K562 (cell line): ENCODE measurements at regions not wholly inside any gene's neighbourhood (a gene's known extent, or its start where the extent isn't known, plus 50 kb on each side); places are given as distances from the start of the nearest gene placed in this dataset.

Experiments
- ATAC-seq: fragments of 200-7000 bp; cut with Tn5 transposase; 3 replicates; pipeline ENCODE4 v1.9.1; 2020; ENCODE audit warnings: moderate library complexity
- BruUV-seq: library from RNA; stranded (reverse); fragments of 400-500 nt; replicated peaks from 2 replicates; lab custom pipeline; 2021; lab: Mats Ljungman, UMichigan
- CTCF ChIA-PET: fragments of 300-600 bp; formaldehyde crosslinking; extraction: SDS; loops from one replicate; lab custom pipeline; 2021; ENCODE audit warnings: low intra/inter-chr PET ratio; lab: Yijun Ruan, JAX
- POLR2A ChIA-PET: fragments of 300-600, 350-650 bp; sonication (Branson Sonifier 250); formaldehyde crosslinking; extraction: SDS; loops from one replicate; lab custom pipeline; 2021; ENCODE audit warnings: antibody characterized with exemption, inconsistent platforms; lab: Yijun Ruan, JAX
- DNase-seq, 4 experiments: peaks; one replicate each; pipeline versions ENCODE4 v3.0.0 to v3.0.0-alpha.2; 2011 to 2018; ENCODE audit warnings: low spot score in 3 of 4, mixed read lengths in 3 of 4; ENCODE audit errors: extremely low read depth in 1 of 4
- FAIRE-seq: peaks from 2 replicates; lab custom pipeline; 2011; peaks lifted over from hg19 to GRCh38; lab: Jason Lieb, UNC
- H2AFZ ChIP-seq: 2 replicates; pipeline ENCODE4 v1.6.0; 2011; ENCODE audit warnings: low read depth, low read length, control low read depth, inconsistent platforms
- H3K27ac ChIP-seq: fragments of 200-600 bp; 3 replicates; pipeline ENCODE4 v1.8.0; 2011; ENCODE audit warnings: low read depth, mild to moderate bottlenecking, control low read depth, inconsistent platforms, low read length, moderate library complexity, mixed read lengths; ENCODE audit errors: extremely low read depth
- H3K27me3 ChIP-seq, 2 experiments: fragments of 300-600 bp in 1 of 2; 2 replicates in 1 of 2; 3 replicates in 1 of 2; pipeline versions ENCODE4 v1.6.0 to v1.8.0; 2011; ENCODE audit warnings: inconsistent platforms in 2 of 2, low read length in 2 of 2, mild to moderate bottlenecking in 1 of 2, mixed read lengths in 1 of 2, moderate library complexity in 1 of 2; ENCODE audit not compliant: control insufficient read depth in 2 of 2, insufficient read depth in 2 of 2
- H3K36me3 ChIP-seq: fragments of 300-600 bp; 3 replicates; pipeline ENCODE4 v1.8.0; 2011; ENCODE audit warnings: mild to moderate bottlenecking, low read length, inconsistent platforms; ENCODE audit not compliant: control insufficient read depth, insufficient read depth
- H3K4me1 ChIP-seq, 2 experiments: fragments of 200-600 bp in 1 of 2; replicated peaks in 1 of 2; 2 replicates in 1 of 2; 3 replicates in 1 of 2; pipeline versions ENCODE4 v1.5.1 to v1.8.0; 2011; ENCODE audit warnings: inconsistent platforms in 2 of 2, low read length in 2 of 2, mild to moderate bottlenecking in 1 of 2, mixed read lengths in 1 of 2, moderate library complexity in 1 of 2; ENCODE audit not compliant: control insufficient read depth in 2 of 2, insufficient read depth in 2 of 2
- H3K4me2 ChIP-seq: 2 replicates; pipeline ENCODE4 v1.6.1; 2011; ENCODE audit warnings: low read length, control low read depth, inconsistent platforms, mixed read lengths; ENCODE audit not compliant: insufficient read depth
- H3K4me3 ChIP-seq: fragments of 200-600 bp; sonication (generic), shearing (Covaris generic); 2 replicates; pipeline ENCODE4 v1.5.1; 2016; ENCODE audit warnings: control low read depth, inconsistent platforms
- H3K79me2 ChIP-seq: fragments of 200-600 bp; 3 replicates; pipeline ENCODE4 v1.8.0; 2011; ENCODE audit warnings: low read length, inconsistent platforms; ENCODE audit not compliant: control insufficient read depth, insufficient read depth
- H3K9ac ChIP-seq, 2 experiments: 2 replicates each; pipeline versions ENCODE4 v1.6.0 to v1.6.1; 2011; ENCODE audit warnings: low read depth in 2 of 2, low read length in 2 of 2, control low read depth in 1 of 2, inconsistent platforms in 1 of 2, mild to moderate bottlenecking in 1 of 2, mixed read lengths in 1 of 2; ENCODE audit not compliant: insufficient read depth in 1 of 2
- H3K9me1 ChIP-seq: one replicate; pipeline ENCODE4 v1.6.0; 2011; ENCODE audit warnings: inconsistent platforms, mild to moderate bottlenecking, low read length, moderate library complexity; ENCODE audit not compliant: control insufficient read depth, insufficient read depth
- H3K9me3 ChIP-seq: replicated peaks from 2 replicates; pipeline ENCODE4 v1.5.1; 2011; ENCODE audit warnings: low read depth, low read length, inconsistent platforms; ENCODE audit not compliant: control insufficient read depth, insufficient read depth
- H4K20me1 ChIP-seq: replicated peaks from 2 replicates; pipeline ENCODE4 v1.6.1; 2011; ENCODE audit warnings: low read length, inconsistent platforms, mixed read lengths; ENCODE audit not compliant: control insufficient read depth, insufficient read depth
- ARID3A ChIP-seq: IDR thresholded peaks from 2 replicates; pipeline ENCODE4 v1.6.1; 2012; ENCODE audit warnings: low read depth, low read length, improper control_type of control experiment, borderline replicate concordance
- CEBPB ChIP-seq: fragments of 450-650 bp; IDR thresholded peaks from 2 replicates; pipeline ENCODE4 v1.6.1; 2016; ENCODE audit warnings: missing genetic modification characterization, missing compliant biosample characterization
- E2F8 ChIP-seq: fragments of 450-650 bp; IDR thresholded peaks from 2 replicates; pipeline ENCODE4 v1.7.1; 2018; ENCODE audit warnings: mild to moderate bottlenecking, low read depth; ENCODE audit not compliant: partially characterized antibody
- GTF2A2 ChIP-seq: IDR thresholded peaks from 2 replicates; pipeline ENCODE4 v1.6.1; 2016; ENCODE audit warnings: mild to moderate bottlenecking, missing genetic modification characterization, missing compliant biosample characterization
- KLF16 ChIP-seq: IDR thresholded peaks from 2 replicates; pipeline ENCODE4 v1.6.1; 2016; ENCODE audit warnings: antibody characterized with exemption
- KLF6 ChIP-seq: fragments of 250-450 bp; sonication (Bioruptor Pico); IDR thresholded peaks from 2 replicates; pipeline ENCODE4 v1.4.0; 2020; ENCODE audit warnings: mild to moderate bottlenecking, moderate library complexity, borderline replicate concordance
- SIN3B ChIP-seq: fragments of 450-650 bp; IDR thresholded peaks from 2 replicates; pipeline ENCODE4 v1.6.1; 2017; ENCODE audit warnings: low read depth, mild to moderate bottlenecking, moderate library complexity
- SMAD4 ChIP-seq: fragments of 250-450 bp; sonication (Bioruptor Pico); conservative IDR thresholded peaks from 2 replicates; pipeline ENCODE4 v1.8.0; 2021; ENCODE audit warnings: inconsistent platforms, mild to moderate bottlenecking, moderate library complexity
- TEAD4 ChIP-seq, 2 experiments: sonication (generic) in 1 of 2; formaldehyde crosslinking in 1 of 2; IDR thresholded peaks; 2 replicates each; pipeline versions ENCODE4 v1.6.1 to v1.8.0; 2012 to 2022; ENCODE audit warnings: borderline replicate concordance in 1 of 2, inconsistent platforms in 1 of 2, low read length in 1 of 2, mild to moderate bottlenecking in 1 of 2, missing genetic modification reagents in 1 of 2
- XRCC3 ChIP-seq: fragments of 450-650 bp; IDR thresholded peaks from 2 replicates; pipeline ENCODE4 v1.6.1; 2017; ENCODE audit warnings: mild to moderate bottlenecking, moderate library complexity
- YBX1 ChIP-seq: fragments of 450-650 bp; IDR thresholded peaks from 2 replicates; pipeline ENCODE4 v1.7.1; 2016; ENCODE audit warnings: mild to moderate bottlenecking
- ZBTB43 ChIP-seq: sonication (generic); formaldehyde crosslinking; IDR thresholded peaks from 2 replicates; pipeline ENCODE4 v1.8.0; 2023; ENCODE audit warnings: mild to moderate bottlenecking, missing genetic modification reagents
- ZC3H4 ChIP-seq: sonication (generic); formaldehyde crosslinking; IDR thresholded peaks from 2 replicates; pipeline ENCODE4 v1.9.0; 2021; ENCODE audit warnings: missing genetic modification reagents, borderline replicate concordance
- ZNF174 ChIP-seq: fragments of 250-450 bp; sonication (Bioruptor Pico); IDR thresholded peaks from 2 replicates; pipeline ENCODE4 v1.4.0; 2020; ENCODE audit warnings: mild to moderate bottlenecking
- ZNF449 ChIP-seq: fragments of 250-450 bp; sonication (Bioruptor Pico); IDR thresholded peaks from 2 replicates; pipeline ENCODE4 v1.8.0; 2022; ENCODE audit warnings: moderate library complexity, mild to moderate bottlenecking, inconsistent platforms
- WGBS: fragments of 100-300 bp; shearing (Covaris generic); methylation state at CpG from one replicate; pipeline ENCODE4 v1.1.6; 2016; ENCODE audit warnings: low coverage, mixed read lengths; ENCODE audit not compliant: insufficient coverage; ENCODE audit errors: missing lambda C conversion rate; 5-methylcytosine and 5-hydroxymethylcytosine counted together
- in situ Hi-C: fragments of 300-500 bp; cut with MboI; formaldehyde crosslinking; loops from 4 replicates; pipeline ENCODE4 v1.15.0; 2018; ENCODE audit warnings: inconsistent platforms, mixed read lengths
- intact Hi-C: fragments of 100-400 bp; cut with micrococcal nuclease; formaldehyde crosslinking; loops from 2 replicates; pipeline ENCODE4 v1.14.2; 2022

- TF ChIP-seq ARID3A: no peak
- no peak for TF ChIP-seq SIN3B
- no peak for TF ChIP-seq TEAD4 (IDR thresholded peaks at IDR 0.05; ENCODE audit: low read length)
- no peak for TF ChIP-seq TEAD4 (CRISPR knock-in tag; IDR thresholded peaks at IDR 0.05; ENCODE audit: borderline replicate concordance)
- TF ChIP-seq CEBPB (tag): no peak
- no peak for TF ChIP-seq KLF16
- no peak for TF ChIP-seq ZC3H4
- no peak for TF ChIP-seq YBX1
These were observed 381.3 kb upstream of the SPRED2 start (continued) for GRCh38 chr2:65813631-65814173.

- intact Hi-C loops: no loop called here
- WGBS: 80% methylated on average over 3 of the region's 3 CpGs
- no TSS peak for BruUV-seq
- TF ChIP-seq E2F8 (no peak), ZNF174 (CRISPR knock-in tag) (no peak), SMAD4 (CRISPR knock-in tag) (no peak), KLF6 (CRISPR knock-in tag) (no peak), XRCC3 (no peak), ZNF449 (CRISPR knock-in tag) (no peak), GTF2A2 (tag) (no peak), ZBTB43 (no peak)
These were observed 380.5 kb upstream of the SPRED2 start for GRCh38 chr2:65812887-65813286.

More at GRCh38 chr2:65812887-65813286, 380.5 kb upstream of the SPRED2 start:
- no peaks in the 10 kb centered on the region for H4K20me1 ChIP-seq
- H3K9me3 ChIP-seq: no peaks in the 10 kb centered on the region; the same call in 1 of the 2 replicates
- no peak overlapping the region for H2AFZ ChIP-seq
- in situ Hi-C loops: no loop called here
- DNase-seq (no peak), ATAC-seq (no peak), FAIRE-seq (no peak)
- H3K4me1 ChIP-seq: peaks cover 0 to 13% of the 10 kb centered on the region in 2 experiments; a peak in 2 of 5 replicates
- CTCF ChIA-PET: no interaction called here
- H3K9me1 ChIP-seq: no peaks in the 10 kb centered on the region
- H3K4me2 ChIP-seq: no peak overlapping the region
- H3K27me3 ChIP-seq: no peaks in the 10 kb centered on the region
- peaks cover 6% of the 10 kb centered on the region for H3K79me2 ChIP-seq
- no peak overlapping the region for H3K27ac ChIP-seq
- H3K36me3 ChIP-seq: no peaks in the 10 kb centered on the region
- H3K9ac ChIP-seq: no peak overlapping the region
- H3K4me3 ChIP-seq: no peak overlapping the region
- POLR2A ChIA-PET: no interaction called here
